NCI-H510A treated with DMSO at 0.1 percent for 48 hours (cell line): ENCODE measurements at regions not wholly inside any gene's neighbourhood (a gene's known extent, or its start where the extent isn't known, plus 50 kb on each side); places are given as distances from the start of the nearest gene placed in this dataset.
"Not testable (repeated sequence)": the region's sequence is repeated elsewhere in the genome, so short reads cannot be mapped to it uniquely, and the experiment has no call there.

Experiments used
- DNase-seq: peaks from one replicate; lab custom pipeline; 2025; lab: John Stamatoyannopoulos, UW

DNA sequence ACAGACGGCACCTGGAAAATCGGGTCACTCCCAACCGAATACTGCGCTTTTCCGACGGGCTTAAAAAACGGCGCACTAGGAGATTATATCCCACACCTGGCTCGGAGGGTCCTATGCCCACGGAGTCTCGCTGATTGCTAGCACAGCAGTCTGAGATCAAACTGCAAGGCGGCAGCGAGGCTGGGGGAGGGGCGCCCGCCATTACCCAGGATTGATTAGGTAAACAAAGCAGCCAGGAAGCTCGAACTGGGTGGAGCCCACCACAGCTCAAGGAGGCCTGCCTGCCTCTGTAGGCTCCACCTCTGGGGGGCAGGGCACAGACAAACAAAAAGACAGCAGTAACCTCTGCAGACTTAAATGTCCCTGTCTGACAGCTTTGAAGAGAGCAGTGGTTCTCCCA lies 64.5 kb downstream of the SLC30A10 start:
- not testable (repeated sequence) for DNase-seq

DNA sequence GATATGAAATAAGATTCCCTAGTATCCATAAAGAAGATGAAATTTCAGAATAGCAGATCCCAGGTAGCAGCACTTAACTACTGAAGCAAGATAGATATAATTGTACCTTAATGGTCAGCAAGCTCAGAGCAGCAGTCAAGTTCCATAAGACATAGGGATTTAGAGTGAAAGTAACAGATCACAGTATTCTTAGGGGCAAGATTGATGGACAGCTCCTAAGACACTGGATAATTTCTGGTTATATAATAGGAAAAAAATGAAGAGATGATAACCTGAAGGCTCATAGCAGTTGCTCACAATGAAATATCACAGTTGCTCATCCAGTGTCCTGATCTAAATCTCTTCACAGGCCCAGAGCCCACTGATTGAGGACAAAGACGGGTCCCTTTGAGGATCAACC lies 66.0 kb downstream of the SLC30A10 start:
- DNase-seq, result no peak

DNA sequence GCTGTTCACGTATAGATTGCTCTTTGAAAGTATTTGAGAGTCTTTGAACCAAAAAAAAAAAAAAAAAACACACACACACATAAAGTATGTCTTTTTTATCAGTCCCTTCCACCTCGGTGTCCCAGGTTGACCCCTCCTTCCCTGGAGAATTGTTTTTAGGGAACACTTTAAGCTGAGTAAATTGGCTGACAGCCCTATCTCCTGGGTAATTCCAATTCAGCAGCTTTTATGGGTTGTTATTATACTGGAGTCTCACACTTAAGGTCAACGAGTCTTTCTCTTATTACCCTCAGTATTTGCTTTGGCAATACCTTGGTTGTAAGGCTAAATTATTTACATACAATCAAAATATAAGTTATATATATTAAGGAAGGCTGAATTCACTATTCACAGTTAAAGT lies 69.4 kb downstream of the SLC30A10 start:
- DNase-seq, result no peak

DNA sequence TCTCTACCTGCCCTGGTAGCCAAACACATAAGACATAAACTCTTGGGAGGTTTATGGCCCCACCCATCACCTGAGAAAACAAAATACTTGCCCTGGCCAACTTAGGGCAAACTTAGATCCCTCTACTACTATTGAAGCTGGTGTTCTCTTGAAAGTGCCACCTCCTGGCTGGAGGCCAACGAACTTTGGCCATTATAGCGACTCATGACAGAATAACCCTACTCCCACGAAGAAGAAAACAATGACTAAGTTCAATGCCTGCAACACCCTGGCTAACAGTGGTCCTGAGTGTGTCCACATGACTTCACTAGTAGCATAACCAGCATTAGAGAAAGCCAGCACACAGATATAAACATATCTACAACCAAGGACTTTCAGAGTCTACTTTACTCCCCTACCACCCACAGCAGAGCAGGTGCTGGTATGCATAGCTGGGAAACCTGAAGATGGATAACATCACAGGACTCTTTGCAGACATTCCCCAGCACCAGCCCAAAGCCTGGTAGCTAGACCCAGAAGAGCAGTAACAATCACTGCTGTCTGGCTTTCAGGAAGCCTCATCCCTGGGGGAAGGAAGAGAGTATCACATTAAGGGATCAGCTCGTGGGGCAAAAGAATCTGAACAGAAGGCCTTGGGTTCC lies 81.0 kb downstream of the SLC30A10 start:
- DNase-seq, result no peak

DNA sequence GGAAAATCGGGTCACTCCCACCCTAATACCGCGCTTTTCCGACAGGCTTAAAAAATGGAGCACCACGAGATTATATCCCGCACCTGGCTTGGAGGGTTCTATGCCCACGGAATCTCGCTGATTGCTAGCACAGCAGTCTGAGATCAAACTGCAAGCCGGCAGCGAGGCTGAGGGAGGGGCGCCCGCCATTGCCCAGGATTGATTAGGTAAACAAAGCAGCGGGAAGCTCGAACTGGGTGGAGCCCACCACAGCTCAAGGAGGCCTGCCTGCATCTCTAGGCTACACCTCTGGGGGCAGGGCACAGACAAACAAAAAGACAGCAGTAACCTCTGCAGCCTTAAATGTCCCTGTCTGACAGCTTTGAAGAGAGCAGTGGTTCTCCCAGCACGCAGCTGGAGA lies 88.8 kb downstream of the SLC30A10 start:
- peak; percentile 6 for DNase-seq

DNA sequence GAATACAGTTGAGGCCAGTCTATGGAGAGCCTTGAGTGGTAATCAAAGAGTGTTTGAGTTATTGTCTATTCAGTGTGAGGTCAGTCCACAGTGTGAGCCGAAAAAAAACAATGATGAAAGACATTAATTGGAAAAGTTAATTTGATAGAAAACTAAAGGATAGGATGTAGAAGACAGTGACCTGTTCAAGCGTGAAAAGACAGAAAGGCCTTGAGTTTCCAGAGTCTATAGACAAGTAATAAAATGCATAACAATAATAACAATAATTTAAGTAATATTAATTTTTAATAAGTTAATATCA lies 90.4 kb downstream of the SLC30A10 start:
- peak; percentile 43 for DNase-seq

DNA sequence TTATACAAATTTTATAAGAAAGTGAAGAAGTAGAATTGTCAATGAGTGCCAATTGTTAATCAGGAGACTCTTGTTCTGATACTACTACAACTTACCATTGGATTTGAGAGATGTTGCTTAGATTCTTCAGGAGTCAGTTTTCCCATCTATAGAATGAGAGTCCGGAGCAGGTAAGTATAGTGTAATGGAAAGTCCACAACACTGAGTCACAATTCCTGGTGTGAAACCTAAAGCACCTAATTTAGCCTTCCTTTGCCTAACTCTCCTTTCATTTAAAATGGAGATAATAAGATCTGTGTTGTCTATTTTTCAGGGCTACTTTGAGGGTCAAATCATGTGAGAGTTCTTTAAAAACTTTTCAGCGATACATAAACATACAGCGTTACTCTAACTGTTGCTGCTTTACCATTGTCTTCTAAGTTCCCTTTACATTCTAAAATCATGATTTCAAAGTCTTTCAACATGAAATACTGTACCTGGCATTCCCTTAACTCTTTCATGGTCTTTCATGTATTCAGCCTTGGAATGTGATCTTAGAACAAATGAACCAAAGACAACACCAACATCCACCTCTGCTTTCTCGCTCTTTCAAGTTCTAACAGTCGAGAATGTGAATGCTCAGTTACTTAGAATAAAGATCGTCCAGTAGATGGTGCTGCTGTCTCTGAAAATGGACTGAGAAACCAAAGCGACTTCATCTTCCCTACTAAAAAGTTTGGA lies 90.9 kb downstream of the SLC30A10 start:
- peak; percentile 75 for DNase-seq

DNA sequence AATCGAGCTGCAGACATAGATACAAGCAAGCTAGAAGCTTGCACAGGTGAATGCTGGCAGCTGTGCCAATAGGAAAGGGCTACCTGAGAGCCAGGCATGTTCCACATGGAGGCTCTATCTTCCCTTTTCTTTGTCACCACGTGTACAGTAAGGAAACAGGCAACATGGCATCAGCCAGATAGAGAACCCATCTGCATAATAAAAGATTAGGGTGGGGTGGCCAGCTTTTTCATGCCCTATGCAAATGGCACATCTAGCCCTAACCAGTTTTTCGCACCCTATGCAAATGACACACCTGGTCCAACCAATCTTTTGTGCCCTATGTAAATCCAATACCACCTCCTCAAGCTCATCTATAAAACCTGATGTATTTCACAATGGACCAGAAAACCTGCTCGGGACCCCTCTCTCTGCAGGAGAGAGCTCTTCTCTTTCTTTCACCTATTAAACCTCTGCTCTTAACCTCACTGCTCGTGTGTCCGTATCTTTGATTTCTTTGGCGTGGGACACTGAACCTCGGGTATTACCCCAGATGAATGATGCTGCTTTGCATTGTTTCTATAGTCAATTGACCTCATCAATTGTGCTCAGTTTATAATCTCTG lies 93.9 kb downstream of the SLC30A10 start:
- DNase-seq, result no peak

DNA sequence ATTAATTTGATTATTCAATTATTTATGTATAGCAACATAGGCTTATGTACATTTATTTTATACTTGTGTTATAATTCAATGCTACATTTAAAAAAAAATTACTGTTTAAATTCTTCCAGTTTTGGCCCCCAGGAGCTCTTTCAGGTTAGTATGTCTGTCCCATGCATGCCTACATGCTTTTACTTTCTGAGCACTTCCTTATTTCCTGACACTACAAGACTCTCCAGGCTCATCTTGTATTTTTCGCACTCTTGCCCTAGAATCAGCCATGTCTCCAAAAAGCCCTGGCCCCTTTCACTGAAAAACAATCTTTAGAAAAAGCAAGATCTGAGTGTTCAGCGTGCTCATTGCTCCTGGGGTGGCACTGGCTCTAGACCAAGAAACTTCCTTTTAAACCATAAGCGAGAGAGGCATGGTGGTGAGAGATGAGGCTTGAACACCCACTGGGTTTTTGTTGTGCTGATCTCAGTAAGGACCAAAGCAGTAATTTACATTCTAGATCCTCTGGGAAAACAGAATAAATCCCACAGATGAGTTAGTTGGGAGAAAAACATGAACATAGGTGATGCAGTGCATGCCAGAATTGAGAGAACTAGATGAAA lies 95.0 kb downstream of the SLC30A10 start:
- DNase-seq, result no peak

DNA sequence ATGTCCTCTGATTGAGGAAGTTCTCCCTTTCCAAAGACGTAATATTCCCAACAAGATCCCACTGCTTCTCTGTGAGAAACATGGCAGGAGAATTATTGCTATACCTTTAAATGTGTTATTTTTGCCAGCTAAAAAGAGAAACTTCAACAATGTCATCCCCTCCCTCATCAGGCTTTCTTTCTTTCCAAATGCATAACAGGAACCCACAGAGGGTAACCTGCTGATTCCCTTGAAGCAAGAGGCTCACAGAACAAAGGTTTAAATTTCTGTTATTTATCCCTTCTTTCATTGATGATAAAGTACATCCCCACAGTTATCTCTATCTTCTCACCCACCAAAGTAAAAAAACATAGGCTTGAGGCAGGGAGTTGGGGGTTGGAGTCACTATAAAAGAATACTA lies 102.1 kb downstream of the SLC30A10 start:
- no peak for DNase-seq

DNA sequence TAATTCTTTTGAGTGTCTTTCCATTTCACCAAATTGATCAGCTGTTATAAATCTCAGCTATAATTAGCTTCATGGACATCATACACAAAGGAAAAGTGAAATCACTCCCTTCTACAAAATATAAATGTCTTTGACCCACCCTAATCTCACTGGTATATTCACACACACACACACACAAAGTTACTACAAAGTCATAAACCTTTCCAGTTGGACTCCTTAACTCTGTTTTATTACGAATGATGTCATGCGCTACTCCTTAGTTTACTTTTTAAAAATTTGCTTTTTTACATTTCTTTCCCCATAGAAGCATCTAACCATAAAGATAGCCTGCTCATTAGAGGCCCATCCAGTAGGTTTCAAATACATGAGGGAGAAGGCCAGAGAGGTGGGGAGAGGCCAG lies 103.0 kb downstream of the SLC30A10 start:
- DNase-seq, result no peak

DNA sequence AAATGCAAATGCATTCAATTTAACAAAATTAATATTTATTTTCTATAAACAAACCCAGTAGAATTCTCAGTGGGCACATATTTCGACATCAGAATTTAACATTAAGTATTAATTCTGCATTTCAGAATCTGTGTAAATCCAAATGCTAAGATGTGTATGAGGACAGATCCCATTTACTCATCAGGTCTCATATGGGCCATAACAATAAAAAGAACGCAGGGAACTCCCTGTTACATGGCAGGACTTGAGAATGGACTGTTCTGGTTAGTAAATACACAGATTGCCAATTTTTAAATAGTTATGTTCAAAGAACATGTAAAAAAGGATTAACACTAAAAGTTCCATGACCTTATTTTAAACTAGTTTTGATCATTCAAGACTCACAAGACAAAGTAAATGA lies 104.0 kb downstream of the SLC30A10 start:
- DNase-seq, result no peak

DNA sequence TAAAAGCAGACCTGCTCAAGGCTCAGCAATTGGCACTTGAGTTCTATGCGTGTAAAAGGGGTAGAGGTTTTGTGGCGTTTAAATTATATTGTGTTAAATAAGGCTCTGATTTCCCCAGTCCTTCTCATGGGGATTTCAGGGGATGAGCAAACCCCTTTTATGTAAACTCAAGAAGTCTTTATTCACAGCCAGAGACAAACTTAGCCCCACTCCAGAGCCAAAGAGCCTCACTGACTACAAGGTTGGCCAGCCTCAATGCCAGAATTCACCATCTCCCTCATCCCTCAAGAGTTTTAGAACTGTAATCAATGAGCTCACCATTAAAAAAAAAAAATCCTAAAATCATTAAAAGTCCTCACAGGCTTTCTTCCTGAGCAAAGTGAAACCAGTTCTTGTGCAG lies 107.8 kb downstream of the SLC30A10 start:
- DNase-seq, result no peak

DNA sequence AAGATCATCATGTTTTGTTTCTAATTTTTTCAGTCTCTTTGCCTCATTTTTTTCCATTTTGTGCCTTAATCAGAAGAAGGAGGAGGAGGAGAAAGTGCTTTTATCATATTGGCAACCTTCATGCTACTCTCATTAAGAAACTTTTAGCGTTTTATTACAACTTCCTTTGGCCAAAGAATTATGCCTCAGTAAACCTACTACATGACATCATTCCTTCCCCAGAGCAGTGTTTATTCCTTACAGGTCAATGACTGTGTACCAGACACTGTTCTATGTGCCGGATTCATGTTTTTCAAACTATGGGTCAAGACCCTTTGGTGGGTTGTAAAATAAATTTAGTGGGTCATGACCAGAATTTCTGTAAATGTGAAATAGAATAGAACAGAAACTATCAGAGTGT lies 110.4 kb downstream of the SLC30A10 start:
- no peak for DNase-seq

DNA sequence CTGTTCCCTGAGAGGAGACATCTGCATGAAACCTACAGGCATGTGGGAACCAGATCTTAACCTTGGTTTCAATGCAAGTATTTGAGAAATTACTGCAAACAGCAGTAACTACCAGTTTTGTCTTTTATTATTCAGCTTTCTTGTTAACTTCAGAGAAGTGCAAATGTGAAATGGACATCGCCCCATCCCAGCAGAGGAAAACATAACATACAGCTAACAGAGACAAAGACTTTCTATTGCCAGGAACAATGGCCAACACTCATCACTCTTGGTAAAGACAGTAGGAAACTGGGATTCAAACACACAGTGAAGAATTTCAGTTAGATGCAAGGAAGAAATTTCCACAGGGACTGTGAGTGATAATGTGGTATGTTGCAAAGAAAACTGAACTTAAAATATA lies 115.1 kb downstream of the SLC30A10 start:
- no peak for DNase-seq

DNA sequence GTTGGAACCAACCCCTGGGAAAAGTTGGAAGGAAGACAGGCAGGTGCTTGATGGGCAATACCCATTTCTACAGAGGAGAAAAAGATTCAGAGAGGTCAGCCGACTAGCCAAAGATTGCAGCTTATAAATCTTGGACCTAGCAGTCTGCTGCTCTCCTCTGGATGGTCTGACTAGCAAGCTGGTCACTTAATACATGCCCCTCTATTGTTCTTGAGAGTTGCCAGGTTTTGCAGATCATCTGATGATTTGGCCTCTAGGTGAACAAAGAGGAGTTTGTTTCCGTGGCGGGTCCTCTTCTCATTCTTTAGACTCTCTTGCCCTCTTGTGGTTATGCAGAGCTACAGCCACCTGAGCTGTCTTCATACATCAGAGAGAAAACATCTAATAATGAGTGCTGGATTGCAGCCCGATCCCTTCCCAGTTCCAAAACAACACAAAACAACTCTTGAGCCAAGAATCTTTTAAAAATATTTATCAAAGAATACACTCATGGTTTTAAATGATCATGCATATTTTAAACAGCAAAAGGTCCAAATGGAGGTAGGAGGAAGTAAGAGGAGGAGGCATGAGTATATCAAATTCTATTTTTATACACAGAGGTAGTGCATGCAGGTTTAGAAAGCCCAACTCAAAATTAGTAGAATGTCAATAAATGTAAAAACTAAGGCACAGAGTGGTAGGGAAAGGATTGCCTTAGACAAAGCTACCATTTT lies 115.7 kb downstream of the SLC30A10 start:
- peak; percentile 84 for DNase-seq

DNA sequence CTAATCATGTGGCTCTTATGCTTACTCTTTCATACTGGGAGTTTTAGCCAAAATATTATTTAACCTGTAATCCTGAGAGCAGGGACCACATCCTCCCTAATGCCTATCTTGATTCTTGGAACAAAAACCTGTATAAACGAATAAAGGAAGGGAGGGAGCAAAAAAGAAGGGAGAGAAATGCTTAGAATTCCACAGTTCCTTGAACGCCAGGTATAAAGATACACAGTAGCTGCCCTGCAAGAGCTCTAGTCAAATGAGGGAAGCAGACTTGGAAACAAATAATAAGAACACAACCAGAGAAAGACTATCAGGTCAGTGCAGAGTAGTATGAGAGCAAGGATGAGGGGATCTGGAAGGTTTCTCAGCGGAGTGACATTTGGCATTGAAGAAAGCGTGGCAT lies 116.3 kb downstream of the SLC30A10 start:
- DNase-seq, result no peak

DNA sequence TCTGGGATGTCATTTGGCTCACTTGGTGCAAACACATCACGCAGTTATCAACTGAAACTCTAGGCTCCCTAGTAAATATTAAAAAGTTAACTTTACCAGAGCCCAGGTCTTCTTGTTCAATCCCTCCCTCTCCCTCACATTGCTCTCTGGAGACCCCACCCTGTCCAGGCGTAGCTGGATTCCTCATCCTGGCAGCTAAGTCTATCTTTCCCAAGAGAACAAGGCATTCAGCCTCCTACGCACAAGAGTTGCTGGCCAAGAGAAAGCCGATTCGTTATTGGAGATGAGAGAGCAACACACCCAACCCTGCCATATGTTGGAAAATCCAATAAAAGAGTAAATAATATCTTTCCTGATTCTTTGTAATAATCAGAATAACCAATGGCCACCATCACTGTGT lies 117.9 kb downstream of the SLC30A10 start:
- DNase-seq, result no peak

DNA sequence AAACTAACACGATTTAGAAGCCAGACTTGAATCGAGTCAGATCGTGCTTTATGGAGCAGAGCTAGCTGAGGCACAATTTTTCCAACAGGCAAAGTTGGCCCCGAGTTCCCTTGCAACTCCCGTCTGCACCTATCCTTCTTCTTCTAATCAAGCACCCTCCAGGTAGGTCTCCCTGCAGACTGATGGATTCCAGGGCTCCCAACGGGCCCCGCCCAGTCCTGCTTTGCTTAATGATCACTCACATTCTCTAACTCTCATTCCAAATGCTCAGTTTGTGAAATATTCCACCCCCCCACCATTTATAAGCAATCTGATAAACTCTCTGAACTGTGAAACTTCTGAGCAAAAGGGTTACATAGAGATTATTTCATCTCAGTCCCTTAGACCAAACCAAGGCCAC lies 119.6 kb downstream of the SLC30A10 start:
- no peak for DNase-seq

DNA sequence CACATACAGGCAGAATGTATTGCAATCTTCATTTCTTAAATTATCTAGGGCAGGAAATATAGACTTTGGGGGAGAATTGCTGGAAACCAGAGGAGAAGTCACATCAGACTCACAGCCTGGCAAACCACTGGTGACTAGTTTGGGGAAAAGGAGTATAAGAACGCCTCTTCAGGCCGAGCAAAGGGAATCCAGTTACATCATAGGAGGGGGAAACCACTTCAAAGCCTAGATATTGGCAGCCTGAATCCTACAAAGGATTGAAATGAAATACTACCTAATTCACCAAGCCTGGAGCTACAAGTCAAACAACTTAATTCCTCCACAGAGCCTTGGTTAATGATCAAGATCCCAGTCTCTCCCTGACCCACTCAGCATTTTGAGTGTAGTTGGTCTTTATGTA lies 121.7 kb downstream of the SLC30A10 start:
- DNase-seq, result no peak

DNA sequence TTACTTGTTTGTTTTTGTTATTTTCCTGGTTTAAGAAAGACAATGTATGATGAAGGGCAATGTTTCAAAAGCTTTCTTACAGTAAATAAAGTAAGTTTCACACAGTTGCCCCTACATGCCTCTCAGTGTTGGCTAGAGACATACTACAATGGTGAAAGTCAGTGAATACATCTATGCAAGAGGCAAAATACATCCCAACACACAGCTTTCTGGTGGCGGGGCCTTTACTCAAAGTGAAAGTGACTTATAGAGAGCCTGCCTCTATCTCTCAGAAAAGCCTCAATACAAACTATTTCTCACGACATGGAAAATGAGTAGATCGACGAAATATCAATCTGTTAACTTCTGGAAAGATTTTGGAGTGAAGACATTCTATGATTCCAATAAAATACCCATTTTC lies 122.3 kb downstream of the SLC30A10 start:
- no peak for DNase-seq

DNA sequence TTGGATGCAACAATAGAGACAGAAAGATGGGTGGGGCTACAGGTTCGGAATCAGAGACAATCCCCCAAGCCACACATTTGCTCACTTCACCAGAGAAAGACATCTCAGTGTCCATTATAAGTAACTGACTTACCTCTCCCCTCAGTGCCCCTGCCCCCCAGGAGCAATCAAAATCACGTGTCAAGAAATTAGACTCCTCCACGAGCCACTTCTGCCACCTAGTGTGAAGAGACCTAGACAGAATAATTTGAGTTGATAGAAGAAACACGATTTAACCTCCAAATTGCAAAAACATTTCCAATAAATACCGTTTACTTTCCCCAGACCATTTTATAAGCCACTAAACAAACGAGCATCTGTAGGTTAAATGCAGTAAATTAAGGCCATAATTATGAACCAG lies 123.2 kb downstream of the SLC30A10 start:
- no peak for DNase-seq
